Ovary (tissue), 7 donors: ENCODE measurements at regions not wholly inside any gene's neighbourhood (a gene's known extent, or its start where the extent isn't known, plus 50 kb on each side); places are given as distances from the start of the nearest gene placed in this dataset.

ENCODE experiments used
- DNase-seq, 5 donors: peaks; one replicate each; pipeline ENCODE4 v3.0.0-alpha.2; 2019 to 2020
- H3K27ac ChIP-seq, 2 donors: fragments of 200-600 bp; one replicate each; pipeline versions ENCODE4 v1.5.1 to v1.8.0; 2019 to 2022
- H3K27me3 ChIP-seq: fragments of 200-600 bp; one replicate; pipeline ENCODE4 v1.8.0; 2022
- H3K36me3 ChIP-seq: fragments of 200-600 bp; sonication (generic); one replicate; pipeline ENCODE4 v1.5.1; 2019
- H3K4me1 ChIP-seq: one replicate; pipeline ENCODE4 v1.8.1; 2013; ENCODE audit warnings: mild to moderate bottlenecking, moderate library complexity; ENCODE audit not compliant: insufficient read depth
- H3K4me3 ChIP-seq: fragments of 200-600 bp; sonication (generic); one replicate; pipeline ENCODE4 v1.5.1; 2017
- H3K9me3 ChIP-seq, 2 donors: fragments of 200-600 bp in 1 of 2; sonication (generic) in 1 of 2; one replicate each; pipeline versions ENCODE4 v1.5.1 to v1.8.1; 2013 to 2019; ENCODE audit warnings: mild to moderate bottlenecking in 1 of 2, moderate library complexity in 1 of 2
- CTCF ChIP-seq, 3 donors: fragments of 450-650 bp in 2 of 3; fragments of 200-600 bp in 1 of 3; IDR thresholded peaks; one replicate each; pipeline versions ENCODE4 v1.5.1 to v1.8.0; 2016 to 2022; ENCODE audit warnings: antibody characterized with exemption in 3 of 3, mild to moderate bottlenecking in 1 of 3
- EP300 ChIP-seq: sonication (generic); formaldehyde crosslinking; IDR thresholded peaks from one replicate; pipeline ENCODE4 v1.6.1; 2017; ENCODE audit warnings: antibody characterized with exemption
- POLR2A ChIP-seq: fragments of 450-650 bp; IDR thresholded peaks from one replicate; pipeline ENCODE4 v1.6.1; 2017; ENCODE audit warnings: antibody characterized with exemption, mild to moderate bottlenecking, moderate library complexity
- WGBS, 3 donors: extraction: QIAGEN DNeasy Blood & Tissue Kit in 1 of 3; methylation state at CpG; one replicate each; pipeline versions ENCODE4 v1.1.5 to v1.1.7; 2013 to 2017; 5-methylcytosine and 5-hydroxymethylcytosine counted together
- intact Hi-C, 4 donors: fragments of 100-400 bp; cut with DNase I; formaldehyde crosslinking; loops; one replicate each; pipeline versions ENCODE4 v1.11.0 to v1.15.1; 2022 to 2023
- donor health status: DM: no; HTN: no; CAD: no; lungs with moderate emphysema.
- donor health status: DM: no; HTN: no; CAD: no.
- donor health status: Bipolar disorder and iron deficiency.
- donor health status: DM: no; HTN: no; CAD: no.
- donor health status: DM: yes; HTN: yes; CAD: no.

GRCh38 chr21:20108976-20109540 lies 889.2 kb upstream of the NCAM2 start:
- no peak overlapping the region for H3K27ac ChIP-seq
- no peak overlapping the region for H3K4me3 ChIP-seq
- no peaks in the 10 kb centered on the region for H3K27me3 ChIP-seq
- no peaks in the 10 kb centered on the region for H3K4me1 ChIP-seq
- no peak for TF ChIP-seq POLR2A
- TF ChIP-seq CTCF (IDR thresholded peaks at IDR 0.05), result no peak
- no peak for TF ChIP-seq EP300
- 72 to 75% (median 74%) methylated on average over 2 of the region's 2 CpGs for WGBS, 3 donors
- intact Hi-C loops, result no loop called here
- no peak for DNase-seq
- H3K9me3 ChIP-seq, result no peaks in the 10 kb centered on the region
- H3K36me3 ChIP-seq, result no peaks in the 10 kb centered on the region

- no peaks in the 10 kb centered on the region for H3K36me3 ChIP-seq
- 30 to 65% (median 46%) methylated on average over 2 of the region's 2 CpGs for WGBS, 3 donors
- H3K9me3 ChIP-seq, result no peaks in the 10 kb centered on the region
- no peak overlapping the region for H3K4me3 ChIP-seq
- intact Hi-C loops, result no loop called here
- H3K27ac ChIP-seq, result no peak overlapping the region
- no peak for DNase-seq
- TF ChIP-seq CTCF (IDR thresholded peaks at IDR 0.05), result no peak
- no peak for TF ChIP-seq POLR2A
- no peaks in the 10 kb centered on the region for H3K27me3 ChIP-seq
- no peaks in the 10 kb centered on the region for H3K4me1 ChIP-seq
Observed at GRCh38 chr21:20110368-20110767, 887.8 kb upstream of the NCAM2 start.

- 89 to 100% (median 96%) methylated on average over 1 of the region's 1 CpG for WGBS, 3 donors
- H3K4me3 ChIP-seq, result no peak overlapping the region
- no peaks in the 10 kb centered on the region for H3K36me3 ChIP-seq
- no peak for TF ChIP-seq CTCF (IDR thresholded peaks at IDR 0.05)
- no peaks in the 10 kb centered on the region for H3K4me1 ChIP-seq
- intact Hi-C loops, result no loop called here
- no peaks in the 10 kb centered on the region for H3K27me3 ChIP-seq
- no peak overlapping the region for H3K27ac ChIP-seq
- H3K9me3 ChIP-seq, result no peaks in the 10 kb centered on the region
- no peak for DNase-seq
Observed at GRCh38 chr21:20151741-20152140, 846.5 kb upstream of the NCAM2 start.

GRCh38 chr21:20163167-20163566 lies 835.0 kb upstream of the NCAM2 start:
- H3K4me3 ChIP-seq, result no peak overlapping the region
- H3K27me3 ChIP-seq, result no peaks in the 10 kb centered on the region
- no peak overlapping the region for H3K27ac ChIP-seq
- no peak for TF ChIP-seq CTCF (IDR thresholded peaks at IDR 0.05)
- no peak for TF ChIP-seq POLR2A
- TF ChIP-seq EP300, result no peak
- WGBS, 3 donors, result 52 to 60% (median 52%) methylated on average over 4 of the region's 4 CpGs
- H3K4me1 ChIP-seq, result no peaks in the 10 kb centered on the region
- intact Hi-C loops, result no loop called here
- no peak for DNase-seq
- no peaks in the 10 kb centered on the region for H3K9me3 ChIP-seq
- no peaks in the 10 kb centered on the region for H3K36me3 ChIP-seq

GRCh38 chr21:20167059-20167458 lies 831.1 kb upstream of the NCAM2 start:
- intact Hi-C loops, result no loop called here
- 80 to 95% (median 92%) methylated on average over 1 of the region's 1 CpG for WGBS, 3 donors

More at GRCh38 chr21:20167059-20167458, 831.1 kb upstream of the NCAM2 start:
- TF ChIP-seq CTCF (IDR thresholded peaks at IDR 0.05) (no peak), EP300 (no peak), POLR2A (no peak)
- H3K36me3 ChIP-seq, result no peaks in the 10 kb centered on the region
- H3K27ac ChIP-seq, result no peak overlapping the region
- no peak overlapping the region for H3K4me3 ChIP-seq
- DNase-seq, result no peak
- H3K4me1 ChIP-seq, result no peaks in the 10 kb centered on the region
- no peaks in the 10 kb centered on the region for H3K9me3 ChIP-seq
- H3K27me3 ChIP-seq, result no peaks in the 10 kb centered on the region
